HG03354 (cell line): ENCODE measurements at regions not wholly inside any gene's neighbourhood (a gene's known extent, or its start where the extent isn't known, plus 50 kb on each side); places are given as distances from the start of the nearest gene placed in this dataset.

Experiments used
- ATAC-seq: cut with Tn5 transposase; IDR thresholded peaks from one replicate; pipeline ENCODE4 v1.9.1; 2021; ENCODE audit warnings: mild to moderate bottlenecking; ENCODE audit not compliant: unreplicated experiment, poor library complexity, severe bottlenecking

- ATAC-seq, result no peak
These were observed 636.9 kb upstream of the TENM3 start for GRCh38 chr4:181606300-181606699.

DNA sequence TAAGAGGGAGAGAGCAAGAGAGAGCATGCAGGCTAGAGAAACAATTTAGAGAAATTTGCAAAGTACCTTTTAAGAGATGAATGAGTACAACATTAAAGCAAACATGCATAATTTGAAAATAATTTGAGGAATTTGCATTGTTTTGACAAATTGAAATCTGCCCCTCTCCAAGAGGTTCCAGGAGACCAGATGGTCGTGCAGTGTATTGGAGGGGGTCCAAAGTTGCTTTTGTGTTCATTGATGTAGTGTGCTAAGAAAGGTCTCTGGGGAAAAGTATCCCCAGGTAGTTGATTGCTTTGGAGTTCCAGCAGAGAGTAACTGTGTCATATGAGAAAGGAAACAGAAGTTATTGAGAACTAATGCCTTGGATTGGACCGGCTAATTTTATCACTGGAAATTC is 635.0 kb upstream of the TENM3 start:
- ATAC-seq, result no peak

DNA sequence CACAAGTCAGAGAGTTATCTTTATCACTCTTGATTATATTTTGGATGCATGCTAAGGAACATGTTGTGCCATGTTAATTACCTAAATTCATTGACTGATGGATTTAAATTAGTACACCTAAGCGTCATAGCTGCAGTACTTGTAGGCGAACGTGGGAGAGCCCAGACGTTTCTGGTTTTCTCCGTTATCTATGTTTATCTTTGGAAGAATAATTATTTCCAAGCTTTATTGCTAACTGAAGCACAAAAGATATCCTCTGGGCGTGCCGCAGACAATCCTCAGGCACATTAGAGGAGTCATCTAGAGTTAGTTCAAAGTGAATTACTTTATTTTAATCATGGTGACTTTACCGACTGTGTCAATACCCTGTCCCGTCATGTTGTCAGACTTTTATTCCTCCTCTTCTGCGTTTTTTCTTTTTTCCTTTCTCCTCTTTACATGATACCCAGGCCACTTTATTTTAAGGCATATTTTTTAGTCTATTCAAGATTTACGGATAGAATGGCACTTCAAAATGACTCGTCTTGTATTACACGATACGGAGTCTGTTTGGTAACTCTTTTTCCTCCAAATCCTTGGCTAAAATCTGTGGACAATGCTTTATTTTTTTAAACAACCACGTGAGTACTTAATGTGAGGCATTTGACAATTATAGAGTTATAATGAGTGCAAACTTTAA is 632.0 kb upstream of the TENM3 start:
- ATAC-seq, result no peak

DNA sequence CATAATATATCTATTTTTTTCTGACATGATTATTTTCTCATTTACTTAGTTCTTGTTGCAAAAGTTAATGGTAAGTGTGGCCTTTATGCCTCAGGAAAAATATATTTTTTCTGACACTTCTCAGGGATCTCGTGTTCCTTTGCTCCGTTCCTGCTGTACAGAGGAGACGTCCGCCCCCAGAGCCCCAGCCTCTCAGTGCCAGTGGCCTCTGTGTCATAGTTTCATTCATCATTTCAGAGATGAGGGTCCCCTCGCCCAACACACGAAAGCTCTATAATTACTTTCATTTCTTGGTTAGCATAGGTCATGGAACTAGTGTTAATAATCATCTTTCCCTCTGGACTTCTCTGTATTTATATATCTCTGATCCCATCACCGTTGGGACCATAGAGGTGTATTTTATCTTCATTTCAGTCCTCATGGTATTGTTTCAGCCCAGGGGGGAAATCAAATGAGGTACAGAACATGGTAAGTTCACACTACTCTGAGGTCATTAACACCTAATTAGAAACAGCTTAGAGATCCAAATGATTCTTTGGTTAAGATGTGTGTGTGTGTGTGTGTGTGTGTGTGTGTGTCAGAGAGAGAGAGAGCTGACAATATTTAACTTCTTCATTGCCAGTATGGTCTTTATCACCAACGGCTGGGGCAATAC is 631.1 kb upstream of the TENM3 start:
- no peak for ATAC-seq

DNA sequence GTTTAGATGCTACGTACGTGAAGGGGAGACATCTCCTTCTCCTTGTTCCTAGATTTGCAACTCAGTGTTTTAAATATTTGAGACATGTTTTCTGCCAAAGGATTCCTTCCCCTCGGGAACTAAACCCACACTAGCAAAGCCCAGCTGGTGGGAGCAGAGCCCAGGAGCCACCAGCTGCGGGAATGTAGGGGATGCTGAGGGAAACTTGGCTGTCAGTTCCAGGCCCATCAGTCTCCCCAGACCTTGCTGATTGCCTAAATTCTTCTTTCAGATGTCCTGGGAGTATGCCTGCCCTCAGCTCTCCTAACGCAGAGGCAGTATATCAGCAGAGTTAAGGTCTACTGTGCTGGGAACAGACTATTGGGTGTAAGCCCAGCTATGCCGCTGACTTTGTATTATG is 630.0 kb upstream of the TENM3 start:
- ATAC-seq, result no peak

DNA sequence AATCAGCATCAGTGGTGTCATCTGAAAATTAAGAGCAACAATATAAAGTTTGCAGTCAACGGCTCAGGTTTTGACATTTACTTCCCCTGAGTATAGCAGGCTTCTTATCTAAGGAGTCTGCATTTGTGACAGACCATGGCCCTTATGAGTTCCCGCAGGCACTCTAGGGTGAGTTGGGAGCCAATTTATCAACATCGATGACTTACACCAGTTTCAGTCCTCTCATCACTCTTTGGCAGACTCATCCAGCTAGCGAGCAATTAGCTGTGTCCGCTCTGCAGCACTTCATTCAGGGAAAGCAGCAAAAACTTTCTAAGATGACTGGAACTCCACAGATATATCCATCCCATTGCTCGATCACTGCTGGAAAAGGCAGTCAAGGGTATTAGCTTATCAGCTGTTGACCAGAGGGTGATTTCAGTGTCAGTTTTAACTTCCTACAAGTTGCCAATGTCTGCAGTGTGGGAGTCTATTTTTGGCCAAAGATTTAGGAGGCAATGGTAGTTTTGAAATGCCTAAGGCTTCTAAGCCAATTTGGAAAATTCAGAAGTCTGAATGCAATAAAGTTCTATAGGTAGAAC is 625.1 kb upstream of the TENM3 start:
- ATAC-seq, result no peak

DNA sequence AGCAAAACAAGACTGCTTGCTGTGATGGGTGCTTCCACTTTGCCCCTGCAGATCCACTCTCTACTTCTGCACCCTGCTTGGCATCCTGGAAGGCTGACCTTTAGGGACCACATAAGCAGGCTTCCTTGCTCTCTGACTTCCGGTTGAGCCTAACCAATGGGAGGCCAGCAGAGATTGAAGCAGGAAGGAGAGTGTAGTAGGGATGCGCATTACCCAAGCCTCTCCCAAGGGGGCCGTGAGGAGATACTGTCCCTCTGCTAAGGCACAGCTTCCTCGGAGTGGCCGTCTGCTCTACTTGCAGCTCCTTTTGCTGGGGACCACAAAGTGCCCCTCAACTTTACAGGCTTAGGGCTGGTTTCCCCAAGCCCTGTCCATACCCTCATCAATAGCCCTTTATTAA is 624.3 kb upstream of the TENM3 start:
- no peak for ATAC-seq

GRCh38 chr4:181619651-181620050 is 623.6 kb upstream of the TENM3 start:
- no peak for ATAC-seq

GRCh38 chr4:181637186-181638105 is 605.8 kb upstream of the TENM3 start:
- ATAC-seq, result no peak

DNA sequence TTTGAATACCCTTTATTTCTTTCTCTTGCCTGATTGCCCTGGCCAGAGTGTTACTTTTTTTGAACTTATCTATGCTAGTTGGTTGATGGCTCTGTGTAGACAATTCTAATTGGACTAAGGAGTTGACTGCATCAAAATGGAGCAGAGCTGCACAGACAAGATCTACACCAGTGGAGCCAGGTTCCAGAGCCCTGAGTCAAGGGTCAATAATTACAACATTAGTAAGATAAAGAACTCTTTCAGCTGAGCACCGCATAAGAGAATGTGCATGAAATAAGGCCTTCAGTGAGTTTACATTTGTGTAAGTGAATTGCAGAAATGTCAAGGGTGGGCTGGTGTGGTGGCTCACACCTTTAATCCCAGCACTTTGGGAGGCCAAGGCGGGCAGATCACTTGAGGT is 599.7 kb upstream of the TENM3 start:
- ATAC-seq, result no peak

DNA sequence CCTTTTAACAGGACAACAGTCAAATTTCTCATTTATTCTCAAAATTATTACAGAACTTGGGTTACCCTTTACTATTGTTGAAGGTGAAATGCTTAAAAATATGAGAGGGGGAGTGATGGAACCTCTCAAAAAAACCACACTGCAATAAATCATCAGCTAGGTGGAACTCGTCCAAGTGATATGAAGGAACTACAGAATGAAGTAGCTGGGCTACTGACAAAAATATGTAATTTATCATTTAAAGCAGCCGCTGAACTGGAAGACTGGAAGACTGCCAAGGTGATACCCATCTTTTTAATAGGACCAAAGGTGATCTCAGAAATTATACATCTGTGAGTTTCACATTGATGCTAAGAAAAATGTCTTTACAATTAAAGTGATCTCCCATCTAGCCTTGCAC is 597.7 kb upstream of the TENM3 start:
- ATAC-seq, result no peak

- no peak for ATAC-seq
These were observed 596.3 kb upstream of the TENM3 start for GRCh38 chr4:181646864-181647263.

GRCh38 chr4:181647396-181648147 is 595.6 kb upstream of the TENM3 start:
- no peak for ATAC-seq

- ATAC-seq, result no peak
These were observed 593.0 kb upstream of the TENM3 start for GRCh38 chr4:181650033-181650825.

DNA sequence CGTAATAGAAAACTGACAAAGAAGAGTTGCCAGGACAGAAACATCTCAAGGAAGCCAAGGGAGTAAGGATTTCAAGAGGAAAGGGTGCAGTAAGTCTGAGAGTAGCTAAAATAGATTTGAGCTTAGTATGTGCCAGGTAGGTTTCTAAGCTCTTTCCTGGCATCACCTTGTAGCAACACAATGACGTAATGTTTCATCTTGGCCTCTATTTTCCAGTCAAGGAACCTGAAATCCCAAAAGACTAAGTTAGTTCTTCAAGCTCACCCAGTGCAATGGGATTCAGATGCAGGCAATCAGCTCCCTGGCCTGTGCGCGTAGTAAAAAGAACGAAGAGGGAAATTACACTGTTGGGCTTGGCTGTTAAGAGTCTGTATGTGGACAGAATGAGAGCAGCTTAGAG is 586.5 kb upstream of the TENM3 start:
- no peak for ATAC-seq

- ATAC-seq, result no peak
These were observed 584.0 kb upstream of the TENM3 start for GRCh38 chr4:181659202-181659601.

DNA sequence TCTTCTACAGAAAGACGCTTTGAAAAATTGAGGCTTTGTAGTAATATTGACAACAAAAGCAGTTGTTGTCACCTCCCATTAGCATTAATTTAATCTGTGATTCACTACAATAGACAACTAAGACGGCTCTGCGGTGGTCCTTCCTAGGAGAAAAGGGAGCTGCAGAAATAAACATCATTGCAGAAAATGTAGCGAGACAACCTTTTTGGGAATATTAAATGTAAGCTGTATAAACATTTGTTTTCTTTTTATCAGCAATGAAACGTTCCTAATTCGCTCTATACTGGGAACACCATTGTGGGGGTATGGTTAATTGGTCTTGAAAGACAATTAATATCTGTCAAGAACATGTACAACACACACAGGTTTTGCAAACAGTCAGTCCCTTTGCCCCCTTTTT is 583.3 kb upstream of the TENM3 start:
- no peak for ATAC-seq

DNA sequence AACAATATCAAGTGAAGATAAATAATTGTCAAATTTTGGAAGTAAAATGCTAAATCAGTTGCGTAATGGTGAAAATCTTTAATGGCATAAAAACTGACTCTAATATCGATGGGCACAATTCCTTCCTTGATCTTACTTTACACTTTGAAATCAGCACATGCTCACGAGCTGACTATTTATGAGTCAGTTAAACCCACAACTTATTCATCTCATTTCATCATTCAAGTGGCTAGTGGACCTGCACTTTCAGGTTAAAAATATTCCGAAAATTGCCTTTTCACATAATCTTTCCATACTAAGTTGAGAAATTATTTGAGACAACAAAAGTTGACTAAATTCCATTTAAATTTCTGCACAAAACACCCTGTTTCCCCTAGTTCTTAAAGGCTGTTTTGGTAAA is 582.1 kb upstream of the TENM3 start:
- ATAC-seq, result no peak

GRCh38 chr4:181661923-181662322 is 581.3 kb upstream of the TENM3 start:
- ATAC-seq, result no peak
